Endothelial cell of umbilical vein (primary cell): ENCODE measurements at regions not wholly inside any gene's neighbourhood (a gene's known extent, or its start where the extent isn't known, plus 50 kb on each side); places are given as distances from the start of the nearest gene placed in this dataset.

Experiments used
- BruUV-seq: library from RNA; stranded (reverse); fragments of 400-500 nt; replicated peaks from 2 replicates; lab custom pipeline; 2021; lab: Mats Ljungman, UMichigan
- CTCF ChIA-PET: fragments of 300-600, 350-600 bp; sonication (Branson Sonifier 250); formaldehyde crosslinking; loops from one replicate; lab custom pipeline; 2021; ENCODE audit warnings: antibody characterized with exemption, inconsistent platforms; lab: Charles Lee
- POLR2A ChIA-PET: fragments of 300-600, 350-600 bp; sonication (Branson Sonifier 250); formaldehyde crosslinking; loops from one replicate; lab custom pipeline; 2021; ENCODE audit warnings: antibody characterized with exemption, inconsistent platforms; lab: Charles Lee
- DNase-seq: peaks from one replicate; pipeline ENCODE4 v3.0.0-alpha.2; 2011; ENCODE audit warnings: low read depth, low spot score
- FAIRE-seq: peaks from 2 replicates; lab custom pipeline; 2011; peaks lifted over from hg19 to GRCh38; lab: Jason Lieb, UNC
- H2AFZ ChIP-seq: 2 replicates; pipeline ENCODE4 v1.6.0; 2012; ENCODE audit warnings: low read depth, low read length, control low read depth, inconsistent platforms
- H3K27ac ChIP-seq: 2 replicates; pipeline ENCODE4 v1.5.1; 2011; ENCODE audit warnings: low read depth, mild to moderate bottlenecking, control low read depth, low read length, moderate library complexity; ENCODE audit not compliant: insufficient read depth
- H3K27me3 ChIP-seq, 2 experiments: 2 replicates each; pipeline versions ENCODE4 v1.6.0 to v1.6.1; 2011; ENCODE audit warnings: low read length in 2 of 2, mixed read lengths in 1 of 2; ENCODE audit not compliant: control insufficient read depth in 2 of 2, insufficient read depth in 2 of 2
- H3K36me3 ChIP-seq, 2 experiments: 2 replicates in 1 of 2; 3 replicates in 1 of 2; pipeline ENCODE4 v1.5.1; 2011; ENCODE audit warnings: low read length in 2 of 2, mild to moderate bottlenecking in 1 of 2, moderate library complexity in 1 of 2; ENCODE audit not compliant: control insufficient read depth in 2 of 2, insufficient read depth in 2 of 2; ENCODE audit errors: extremely low read depth in 1 of 2
- H3K4me1 ChIP-seq: 3 replicates; pipeline ENCODE4 v1.5.1; 2011; ENCODE audit warnings: mild to moderate bottlenecking, low read length; ENCODE audit not compliant: control insufficient read depth, insufficient read depth; ENCODE audit errors: extremely low read depth
- H3K4me2 ChIP-seq: 2 replicates; pipeline ENCODE4 v1.6.1; 2011; ENCODE audit warnings: low read length, control low read depth, mixed read lengths; ENCODE audit not compliant: insufficient read depth
- H3K4me3 ChIP-seq, 3 experiments: fragments of 200-600 bp in 1 of 3; sonication (generic), shearing (Covaris generic) in 1 of 3; replicated peaks in 1 of 3; 2 replicates each; pipeline ENCODE4 v1.5.1; 2011 to 2016; ENCODE audit warnings: control low read depth in 3 of 3, low read length in 3 of 3, mild to moderate bottlenecking in 2 of 3, inconsistent platforms in 1 of 3, low read depth in 1 of 3, moderate library complexity in 1 of 3; ENCODE audit not compliant: insufficient read depth in 1 of 3
- H3K79me2 ChIP-seq: 2 replicates; pipeline ENCODE4 v1.6.0; 2012; ENCODE audit warnings: low read length, inconsistent platforms; ENCODE audit not compliant: control insufficient read depth, insufficient read depth
- H3K9ac ChIP-seq: replicated peaks from 2 replicates; pipeline ENCODE3; 2011; ENCODE audit warnings: low read length, control low read depth; ENCODE audit not compliant: insufficient read depth; ENCODE audit errors: extremely low read depth
- H3K9me1 ChIP-seq: replicated peaks from 3 replicates; pipeline ENCODE4 v1.6.0; 2011; ENCODE audit warnings: mild to moderate bottlenecking, low read length; ENCODE audit not compliant: control insufficient read depth, insufficient read depth; ENCODE audit errors: extremely low read depth
- H3K9me3 ChIP-seq: replicated peaks from 2 replicates; pipeline ENCODE4 v1.5.1; 2012; ENCODE audit warnings: low read length, inconsistent platforms; ENCODE audit not compliant: control insufficient read depth, insufficient read depth
- H4K20me1 ChIP-seq: replicated peaks from 2 replicates; pipeline ENCODE3; 2011; ENCODE audit warnings: mild to moderate bottlenecking, low read length; ENCODE audit not compliant: control insufficient read depth, insufficient read depth; ENCODE audit errors: extremely low read depth
- EZH2 ChIP-seq: IDR thresholded peaks from 2 replicates; pipeline ENCODE4 v1.6.1; 2012; ENCODE audit warnings: borderline replicate concordance, low read depth, mild to moderate bottlenecking, moderate library complexity, low read length, inconsistent platforms; ENCODE audit not compliant: severe bottlenecking
- FOS ChIP-seq: IDR thresholded peaks from 2 replicates; pipeline ENCODE4 v1.6.1; 2011; ENCODE audit warnings: mild to moderate bottlenecking, low read length, moderate library complexity, borderline replicate concordance; ENCODE audit not compliant: insufficient read depth
- GATA2 ChIP-seq: IDR thresholded peaks from 2 replicates; pipeline ENCODE4 v1.7.0; 2011; ENCODE audit warnings: low read depth, mild to moderate bottlenecking, moderate library complexity, mixed read lengths, low read length; ENCODE audit not compliant: insufficient read length, insufficient read depth
- JUN ChIP-seq: IDR thresholded peaks from 2 replicates; pipeline ENCODE4 v1.6.1; 2011; ENCODE audit warnings: borderline replicate concordance, low read depth; ENCODE audit not compliant: insufficient read length, insufficient read depth
- MYC ChIP-seq: IDR thresholded peaks from one replicate; pipeline ENCODE4 v1.6.1; 2011; ENCODE audit warnings: mild to moderate bottlenecking, low read depth, low read length
- POLR2A ChIP-seq: IDR thresholded peaks from 2 replicates; pipeline ENCODE4 v1.6.1; 2012; ENCODE audit warnings: low read depth, mild to moderate bottlenecking, control low read depth, low read length
- POLR2AphosphoS5 ChIP-seq: IDR thresholded peaks from 2 replicates; pipeline ENCODE4 v1.6.1; 2012; ENCODE audit warnings: low read depth, mild to moderate bottlenecking, control low read depth, low read length, moderate library complexity; ENCODE audit not compliant: insufficient read depth
- dilution Hi-C: fragments of 300-500 bp; cut with MboI; formaldehyde crosslinking; loops from one replicate; pipeline ENCODE4 v1.15.0; 2019; ENCODE audit warnings: low sequenced_read_pairs; ENCODE audit not compliant: extremely low pct_ligation_motif_present
- intact Hi-C: fragments of 100-400 bp; cut with micrococcal nuclease; formaldehyde crosslinking; loops from one replicate; pipeline ENCODE4 v1.10.0; 2022
- TF ChIP-seq, protein P1 (sequence below), 2 donors: IDR thresholded peaks; 1 replicate in 1 of 2; 2 replicates in 1 of 2; pipeline ENCODE4 v1.5.1; 2011; ENCODE audit warnings: low read length in 2 of 2, mild to moderate bottlenecking in 2 of 2, moderate library complexity in 2 of 2, control low read depth in 1 of 2, inconsistent platforms in 1 of 2, low read depth in 1 of 2; ENCODE audit not compliant: insufficient read depth in 1 of 2; ENCODE audit errors: extremely low read depth in 1 of 2
- TF ChIP-seq, protein P2 (sequence below): IDR thresholded peaks from 2 replicates; pipeline ENCODE4 v1.6.1; 2011; ENCODE audit not compliant: insufficient read depth, insufficient read length

DNA sequence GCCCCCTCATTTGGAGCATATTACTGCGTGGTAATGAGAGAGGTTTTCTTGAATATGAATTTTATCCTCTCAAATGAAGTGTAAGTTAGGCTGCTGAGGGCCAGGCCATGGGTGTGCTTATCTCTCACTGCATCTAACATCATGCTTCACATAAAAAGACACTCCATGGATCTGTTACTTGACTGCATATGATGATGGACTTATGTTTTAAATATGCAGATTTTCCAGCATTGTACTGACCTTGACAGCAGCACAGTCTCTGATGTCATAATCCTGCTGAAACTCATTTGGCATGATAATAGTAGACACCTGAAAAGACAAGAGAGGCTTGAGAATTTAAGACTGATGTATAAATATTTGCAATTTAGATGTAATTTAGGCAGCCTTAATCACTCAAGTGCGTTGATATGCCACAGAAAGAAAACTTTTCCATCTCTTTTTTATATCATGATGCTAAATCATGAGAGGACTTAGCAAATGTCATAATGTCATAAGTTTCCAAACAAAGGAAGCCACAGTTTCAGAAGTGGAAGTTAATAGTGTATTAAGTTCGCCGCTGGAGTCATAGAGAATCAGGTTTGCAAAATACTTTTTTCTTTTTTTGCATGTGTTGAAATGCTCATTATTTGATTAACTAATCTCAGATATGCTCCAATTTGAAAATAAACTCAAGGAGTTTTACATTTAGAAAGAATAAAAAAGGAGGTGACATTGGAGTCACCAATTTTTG is 62.7 kb upstream of the CD302 start:
- POLR2A ChIA-PET: no interaction called here
- H3K4me3 ChIP-seq: no peak overlapping the region
- H2AFZ ChIP-seq: no peak overlapping the region
- intact Hi-C loops (no loop called here), dilution Hi-C loops (no loop called here)
- H3K9me1 ChIP-seq: no peaks in the 10 kb centered on the region
- no peak overlapping the region for H3K4me2 ChIP-seq
- no peaks in the 10 kb centered on the region for H4K20me1 ChIP-seq
- CTCF ChIA-PET: no interaction called here
- no peaks in the 10 kb centered on the region for H3K4me1 ChIP-seq
- no peaks in the 10 kb centered on the region for H3K36me3 ChIP-seq
- no TSS peak for BruUV-seq
- H3K9ac ChIP-seq: no peak overlapping the region
- FAIRE-seq (no peak), DNase-seq (no peak)
- no peak overlapping the region for H3K27ac ChIP-seq
- no peaks in the 10 kb centered on the region for H3K9me3 ChIP-seq
- H3K27me3 ChIP-seq: no peaks in the 10 kb centered on the region
- H3K79me2 ChIP-seq: no peaks in the 10 kb centered on the region
- TF ChIP-seq, protein P1, sequence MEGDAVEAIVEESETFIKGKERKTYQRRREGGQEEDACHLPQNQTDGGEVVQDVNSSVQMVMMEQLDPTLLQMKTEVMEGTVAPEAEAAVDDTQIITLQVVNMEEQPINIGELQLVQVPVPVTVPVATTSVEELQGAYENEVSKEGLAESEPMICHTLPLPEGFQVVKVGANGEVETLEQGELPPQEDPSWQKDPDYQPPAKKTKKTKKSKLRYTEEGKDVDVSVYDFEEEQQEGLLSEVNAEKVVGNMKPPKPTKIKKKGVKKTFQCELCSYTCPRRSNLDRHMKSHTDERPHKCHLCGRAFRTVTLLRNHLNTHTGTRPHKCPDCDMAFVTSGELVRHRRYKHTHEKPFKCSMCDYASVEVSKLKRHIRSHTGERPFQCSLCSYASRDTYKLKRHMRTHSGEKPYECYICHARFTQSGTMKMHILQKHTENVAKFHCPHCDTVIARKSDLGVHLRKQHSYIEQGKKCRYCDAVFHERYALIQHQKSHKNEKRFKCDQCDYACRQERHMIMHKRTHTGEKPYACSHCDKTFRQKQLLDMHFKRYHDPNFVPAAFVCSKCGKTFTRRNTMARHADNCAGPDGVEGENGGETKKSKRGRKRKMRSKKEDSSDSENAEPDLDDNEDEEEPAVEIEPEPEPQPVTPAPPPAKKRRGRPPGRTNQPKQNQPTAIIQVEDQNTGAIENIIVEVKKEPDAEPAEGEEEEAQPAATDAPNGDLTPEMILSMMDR (IDR thresholded peaks at IDR 0.05; ENCODE audit: extremely low read depth in 1 of 2, insufficient read depth in 1 of 2, low read depth in 1 of 2, low read length in 2 of 2): no peak
- TF ChIP-seq MYC (no peak), JUN (no peak), POLR2A (no peak), FOS (no peak), GATA2 (no peak), EZH2 (no peak), POLR2AphosphoS5 (no peak)
- TF ChIP-seq, protein P2, sequence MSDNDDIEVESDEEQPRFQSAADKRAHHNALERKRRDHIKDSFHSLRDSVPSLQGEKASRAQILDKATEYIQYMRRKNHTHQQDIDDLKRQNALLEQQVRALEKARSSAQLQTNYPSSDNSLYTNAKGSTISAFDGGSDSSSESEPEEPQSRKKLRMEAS: no peak
